IPS-NIHi7 (cell line): ENCODE measurements at regions not wholly inside any gene's neighbourhood (a gene's known extent, or its start where the extent isn't known, plus 50 kb on each side); places are given as distances from the start of the nearest gene placed in this dataset.

Experiments used
- DNase-seq: peaks from one replicate; pipeline ENCODE4 v3.0.0; 2012; ENCODE audit warnings: mixed read lengths; ENCODE audit errors: extremely low spot score

GRCh38 chr12:58576916-58577315, 343.4 kb downstream of the LRIG3 start:
- no peak for DNase-seq

DNA sequence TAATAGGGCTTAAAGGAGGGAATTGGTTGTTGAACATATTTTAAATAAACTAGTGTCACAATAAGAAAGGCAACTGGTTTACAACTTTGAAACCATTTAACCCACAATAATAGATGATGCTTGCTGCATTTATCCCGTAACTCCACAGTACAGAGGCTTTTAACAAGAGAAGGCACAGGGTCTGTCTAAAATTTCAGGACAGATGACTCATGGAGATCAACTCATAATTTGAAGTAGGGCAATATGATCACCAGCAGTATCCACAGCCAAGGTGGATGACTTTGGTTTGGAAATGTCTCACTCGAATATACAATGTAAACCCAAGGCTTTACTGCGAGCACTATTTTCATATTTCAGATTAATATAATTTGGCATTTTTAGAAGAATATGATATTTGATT, 340.2 kb downstream of the LRIG3 start:
- DNase-seq: no peak

DNA sequence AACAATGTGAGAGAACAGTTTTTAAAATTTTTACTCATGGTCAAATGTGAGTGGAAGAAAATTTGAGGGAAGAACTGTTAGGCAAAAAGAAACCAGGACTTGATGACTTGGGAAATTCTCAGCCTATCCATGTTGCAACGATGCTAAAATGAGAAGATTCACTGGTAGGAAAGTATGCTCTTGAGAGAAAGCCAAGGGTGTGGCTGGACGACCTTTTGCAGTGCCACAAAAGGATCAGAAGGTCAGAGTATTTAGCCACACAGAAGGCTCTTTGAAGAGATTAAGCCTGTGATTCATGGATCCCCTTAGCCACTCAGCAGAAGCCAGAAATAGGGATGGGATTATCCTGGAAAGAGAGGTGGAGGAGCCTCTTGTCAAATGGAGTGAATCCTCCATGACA, 336.8 kb downstream of the LRIG3 start:
- DNase-seq: no peak

GRCh38 chr12:58583940-58584339, 336.4 kb downstream of the LRIG3 start:
- no peak for DNase-seq

- DNase-seq: no peak
Measured at GRCh38 chr12:58584880-58585279, 335.4 kb downstream of the LRIG3 start.

GRCh38 chr12:58586762-58587161, 333.5 kb downstream of the LRIG3 start:
- no peak for DNase-seq

DNA sequence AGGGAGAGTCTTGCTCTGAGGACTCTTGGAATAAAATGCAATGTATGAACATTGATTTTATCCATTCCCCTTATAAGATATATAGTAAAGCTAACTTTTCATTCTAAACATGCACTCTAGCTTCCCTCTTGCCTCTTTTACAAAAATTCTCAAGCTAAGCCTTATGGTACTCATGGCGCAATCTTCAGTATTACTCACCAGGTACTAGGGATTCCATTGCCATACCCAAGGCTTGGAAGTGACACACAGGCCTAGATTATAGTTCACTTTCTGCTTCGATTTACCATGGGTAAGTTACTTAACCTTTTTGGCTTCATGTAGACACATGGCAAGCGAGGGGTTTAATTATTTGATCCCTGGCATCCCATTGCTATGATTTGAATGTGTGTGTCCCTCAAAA, 331.5 kb downstream of the LRIG3 start:
- DNase-seq: no peak

- DNase-seq: no peak
Measured at GRCh38 chr12:58592475-58593207, 327.7 kb downstream of the LRIG3 start.

DNA sequence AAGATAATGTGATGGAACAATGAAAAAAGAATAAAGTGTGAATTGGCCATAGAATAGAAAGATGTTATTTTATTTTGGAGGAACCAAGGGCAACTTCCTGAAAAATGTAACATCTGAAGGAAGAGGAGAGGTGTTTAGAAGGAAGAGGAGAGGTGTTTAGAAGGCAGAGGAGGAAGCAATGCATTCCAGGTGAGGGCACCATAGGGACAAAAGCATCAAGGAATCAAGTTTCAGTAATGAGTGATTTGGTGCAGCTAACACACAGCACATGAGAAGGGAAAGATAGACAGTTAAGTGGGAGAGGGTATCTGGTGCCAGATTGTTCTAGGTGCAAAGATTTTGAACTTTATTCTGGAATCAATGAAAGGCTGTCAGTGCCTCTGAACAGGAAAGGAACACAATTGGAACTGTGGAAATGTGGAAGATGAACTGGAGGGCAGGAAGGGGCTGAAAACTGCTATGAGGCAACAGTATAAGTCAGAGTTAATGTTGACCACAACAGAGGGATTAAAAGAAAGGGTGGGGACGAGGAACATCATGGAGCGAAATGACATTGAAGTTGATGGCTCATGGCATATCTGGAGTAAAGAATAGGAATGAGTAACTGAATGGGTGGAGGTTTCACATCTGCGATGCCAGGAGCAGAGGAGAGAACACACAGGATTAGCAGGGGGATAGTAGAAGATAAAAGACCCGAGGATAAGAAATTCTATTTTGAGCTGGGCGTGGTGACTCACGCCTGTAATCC, 326.6 kb downstream of the LRIG3 start:
- no peak for DNase-seq

DNA sequence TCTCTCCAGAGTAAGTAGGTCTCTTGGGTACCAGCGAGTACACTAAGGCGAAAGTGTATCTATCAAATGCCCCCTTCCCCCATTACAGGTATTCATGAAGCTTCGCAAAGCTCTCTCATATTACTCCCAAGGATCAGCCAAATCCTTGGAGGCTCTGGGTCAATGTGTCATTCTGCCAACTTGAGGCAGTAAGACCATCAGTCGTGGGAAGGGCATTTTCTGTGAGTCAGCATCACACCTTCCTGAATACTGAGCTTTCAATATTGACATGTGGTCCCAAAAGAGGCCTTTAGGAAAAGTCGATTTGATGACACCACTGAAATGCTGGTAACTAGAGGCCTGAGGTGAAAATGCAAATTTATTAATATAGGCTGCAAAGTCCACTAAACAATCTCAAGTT, 323.9 kb downstream of the LRIG3 start:
- DNase-seq: no peak

DNA sequence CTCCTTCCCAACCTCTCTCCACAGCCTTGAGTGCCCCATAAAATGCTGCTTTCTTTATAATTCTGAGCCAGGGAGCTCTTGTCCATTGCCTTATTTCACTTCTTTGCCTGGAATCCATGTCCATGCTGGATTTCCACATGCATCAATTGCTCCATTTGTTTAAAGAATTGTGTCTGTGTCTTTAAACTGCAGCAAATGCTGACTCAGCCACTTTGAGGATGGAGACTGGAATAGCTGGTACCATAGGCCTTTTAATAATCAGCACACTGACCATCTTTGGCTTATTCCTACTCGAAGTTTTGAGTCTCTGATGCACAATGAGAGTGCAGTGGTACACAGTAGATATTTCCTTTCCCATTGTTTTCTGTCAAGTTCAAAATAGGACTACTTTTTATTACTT, 318.8 kb downstream of the LRIG3 start:
- no peak for DNase-seq

DNA sequence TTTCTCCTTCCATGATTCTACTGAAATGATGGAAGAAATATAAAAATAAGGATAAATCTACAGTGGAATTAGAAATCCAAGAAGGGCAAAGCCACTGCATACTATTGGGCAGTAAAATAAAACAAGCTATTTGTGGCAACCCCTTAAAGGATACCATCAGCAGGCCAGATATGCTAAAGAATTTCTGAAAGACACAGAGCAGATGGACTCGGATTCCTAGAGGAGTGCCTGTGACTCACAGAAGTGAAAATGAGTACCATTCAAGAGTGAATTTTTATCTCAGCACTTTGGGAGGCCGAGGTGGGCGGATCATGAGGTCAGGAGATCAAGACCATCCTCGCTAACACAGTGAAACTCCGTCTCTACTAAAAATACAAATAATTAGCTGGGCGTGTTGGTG, 318.1 kb downstream of the LRIG3 start:
- no peak for DNase-seq

- no peak for DNase-seq
Measured at GRCh38 chr12:58602736-58603135, 317.6 kb downstream of the LRIG3 start.

DNA sequence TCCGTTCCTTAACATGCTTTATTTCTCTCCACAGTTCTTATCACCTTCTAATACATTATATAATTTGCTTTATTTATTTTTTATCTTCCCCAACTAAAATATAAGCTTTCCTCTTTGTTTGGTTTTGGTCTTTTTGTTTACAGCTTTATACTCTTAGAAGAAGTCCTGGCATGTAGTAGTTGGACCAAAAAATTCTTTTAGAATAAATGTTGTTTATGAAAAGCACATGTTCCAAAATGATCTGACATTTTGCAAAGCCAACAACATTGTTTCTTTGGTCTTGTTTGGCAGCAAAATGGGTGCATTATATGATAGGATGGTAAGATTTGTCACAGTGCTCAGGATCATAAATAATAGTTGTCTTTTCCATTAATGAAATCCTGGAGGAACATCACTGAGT, 312.5 kb downstream of the LRIG3 start:
- no peak for DNase-seq

DNA sequence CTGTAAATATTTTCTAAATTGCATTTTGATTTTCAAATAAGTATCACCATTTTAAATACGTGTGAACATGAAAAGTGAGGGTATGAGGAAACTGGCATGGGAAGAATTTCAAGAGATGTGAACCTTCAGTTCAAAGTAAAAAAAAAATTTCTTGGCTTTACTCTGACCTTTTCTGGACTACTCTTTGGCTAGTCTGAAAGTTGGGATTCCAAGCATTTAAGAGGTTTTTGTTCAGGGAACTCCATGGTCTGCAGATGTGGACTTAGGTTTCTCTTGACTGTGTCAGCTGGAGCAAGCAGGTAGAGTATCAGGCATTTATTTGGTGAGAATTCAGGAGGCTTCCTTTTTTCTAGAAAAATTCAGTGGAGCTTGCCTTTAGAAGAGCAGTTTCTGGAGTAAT, 311.6 kb downstream of the LRIG3 start:
- DNase-seq: no peak

DNA sequence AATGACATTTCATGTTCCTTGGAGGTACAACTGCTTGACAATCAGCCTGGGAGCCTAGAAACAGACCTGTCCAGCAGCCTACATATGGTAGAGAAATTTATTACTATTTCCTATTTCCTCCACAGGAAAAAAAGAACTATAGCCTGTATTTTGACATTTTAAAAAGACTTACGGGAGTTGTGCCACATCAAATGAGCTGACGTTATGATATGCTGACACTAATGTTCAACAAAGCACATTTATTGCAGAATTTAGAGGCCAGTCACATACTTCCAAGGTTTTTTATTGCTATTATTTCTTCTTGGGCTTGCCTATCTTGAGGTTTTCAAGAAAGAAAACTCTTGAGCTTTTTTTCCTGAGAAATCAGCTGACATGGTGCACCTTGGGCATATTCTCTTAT, 305.3 kb downstream of the LRIG3 start:
- no peak for DNase-seq

DNA sequence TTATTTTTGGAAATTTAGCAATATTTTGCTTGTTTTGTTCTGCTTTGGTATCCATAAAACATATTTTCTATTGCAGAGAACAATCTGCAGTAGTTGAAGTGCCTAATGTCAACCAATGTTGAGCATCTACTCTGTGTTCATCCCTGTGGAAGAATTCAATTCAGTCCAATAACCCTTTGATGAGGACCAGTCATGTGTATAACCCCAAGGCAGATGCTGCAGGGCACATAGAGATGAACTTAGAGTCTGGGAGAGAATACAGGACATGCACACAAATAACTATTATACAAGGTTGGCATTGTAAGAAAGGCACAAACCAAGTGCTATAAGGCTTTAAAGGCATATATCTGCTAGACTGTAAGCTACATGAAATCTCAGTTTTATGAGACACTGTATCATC, 304.7 kb downstream of the LRIG3 start:
- DNase-seq: no peak

GRCh38 chr12:58616618-58617017, 303.7 kb downstream of the LRIG3 start:
- no peak for DNase-seq

DNA sequence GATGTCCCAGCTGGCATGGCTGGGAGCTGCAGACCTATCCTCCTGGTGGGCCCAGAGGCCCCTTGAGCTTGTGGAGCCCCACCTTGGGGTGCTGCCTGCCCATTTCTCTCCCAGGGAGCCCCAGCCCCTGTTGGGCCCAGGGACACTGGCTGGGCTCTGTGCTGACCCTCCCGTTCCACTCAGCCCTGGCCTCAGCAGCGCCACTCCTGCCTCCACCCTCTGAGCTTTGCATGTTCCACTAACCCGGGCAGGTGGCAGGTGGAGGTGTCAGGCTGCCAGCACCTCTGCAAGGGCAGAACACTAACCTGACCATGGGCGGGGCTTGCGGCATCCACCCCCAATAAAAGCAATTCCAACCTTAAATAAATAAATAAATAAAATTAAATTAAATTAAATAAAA, 299.2 kb downstream of the LRIG3 start:
- no peak for DNase-seq

- DNase-seq: no peak
Measured at GRCh38 chr12:58629376-58629775, 290.9 kb downstream of the LRIG3 start.

DNA sequence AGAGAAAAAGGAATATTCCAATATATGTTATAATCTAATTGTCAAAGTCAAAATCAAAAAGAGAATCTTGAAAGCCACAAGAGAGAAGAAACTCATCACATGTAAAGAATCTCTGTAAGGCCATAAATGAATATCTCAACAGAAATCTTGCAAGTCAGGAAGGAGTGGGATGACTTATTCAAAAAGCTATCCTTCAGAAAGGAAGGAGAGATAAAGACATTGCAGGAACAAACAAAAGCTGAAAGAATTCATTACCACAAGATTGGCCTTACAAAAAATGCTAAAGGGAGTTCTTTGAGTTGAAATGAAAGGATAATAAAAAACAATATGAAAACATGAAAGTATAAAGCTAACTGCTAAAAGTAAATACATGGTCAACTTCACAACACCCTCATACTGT, 286.8 kb downstream of the LRIG3 start:
- no peak for DNase-seq

DNA sequence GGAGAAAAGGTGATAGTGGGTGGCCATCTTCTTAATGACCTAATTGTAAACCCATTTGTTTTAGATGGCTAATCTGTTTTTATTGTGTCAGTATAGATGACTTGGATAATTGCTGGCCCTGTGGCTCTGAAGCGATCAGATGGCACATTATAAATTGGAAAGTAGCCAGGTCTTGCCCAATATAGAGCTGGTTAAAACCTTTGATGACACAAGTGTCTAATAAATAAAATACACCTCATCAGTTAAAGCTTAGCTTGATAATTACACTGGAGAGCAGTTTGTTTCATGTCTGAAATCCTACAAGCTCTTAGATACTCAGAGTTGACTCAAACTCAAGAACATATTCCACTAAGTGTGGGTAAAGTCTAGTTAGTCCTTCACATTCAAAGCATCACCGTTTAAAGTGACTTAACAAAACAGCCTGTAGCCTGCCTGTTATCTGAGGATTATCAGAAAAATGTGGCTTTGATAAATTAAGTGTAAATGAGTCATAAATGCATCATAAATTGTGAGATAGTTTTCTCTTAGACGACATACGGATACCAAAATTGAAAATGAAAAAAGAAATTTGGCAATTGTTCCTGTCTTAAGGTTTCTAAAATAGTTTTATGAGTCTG, 280.9 kb downstream of the LRIG3 start:
- DNase-seq: no peak

GRCh38 chr12:58640314-58640713, 280.0 kb downstream of the LRIG3 start:
- DNase-seq: no peak
